OCI-M2 (cell line): ENCODE measurements at regions not wholly inside any gene's neighbourhood (a gene's known extent, or its start where the extent isn't known, plus 50 kb on each side); places are given as distances from the start of the nearest gene placed in this dataset.
A peak's percentile ranks its signal among the peaks of the same experiment; 100 is the strongest.
"Not testable (repeated sequence)": the region's sequence is repeated elsewhere in the genome, so short reads cannot be mapped to it uniquely, and the experiment has no call there.

Source experiments
- DNase-seq: peaks from one replicate; lab custom pipeline; 2025; ENCODE audit not compliant: unreplicated experiment; lab: John Stamatoyannopoulos, UW

DNA sequence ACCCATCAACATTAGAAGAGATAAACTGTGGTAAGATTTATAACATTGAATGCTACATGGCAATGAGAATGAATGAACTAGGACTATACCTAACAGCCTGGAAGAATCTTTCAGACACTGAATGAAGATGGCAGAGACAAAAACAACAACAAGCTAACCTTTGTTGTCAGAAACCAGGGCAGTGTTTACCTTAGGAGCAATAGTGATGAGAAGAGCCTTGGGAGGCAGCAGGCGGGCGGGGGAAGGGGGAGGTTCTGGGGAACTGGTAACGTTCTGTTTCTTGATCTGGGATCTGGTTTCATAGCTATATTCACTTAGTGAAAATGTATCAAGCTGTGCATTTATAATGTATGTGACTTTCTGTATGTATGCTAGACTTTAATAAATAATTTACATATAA lies 139.0 kb upstream of the TNRC6C start:
- no peak for DNase-seq

DNA sequence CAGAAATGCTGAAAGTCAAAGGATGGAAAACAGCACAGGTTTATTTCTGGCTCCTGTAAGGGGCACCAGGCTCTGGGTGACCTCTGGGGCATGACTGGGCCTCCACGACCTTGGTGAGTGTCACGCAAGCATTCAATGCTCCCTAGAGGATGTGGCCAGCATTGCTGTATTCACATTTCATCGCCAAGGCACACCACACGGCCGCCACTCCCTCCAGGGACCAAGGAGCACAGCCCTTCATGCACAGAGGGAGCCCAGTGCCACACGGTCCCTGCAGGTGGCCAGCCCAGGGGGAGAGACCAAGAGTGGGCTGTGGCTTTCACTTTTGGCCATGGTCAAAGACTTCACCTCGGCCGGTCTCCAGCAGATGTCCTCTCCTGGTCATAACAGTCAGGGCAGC lies 137.4 kb upstream of the TNRC6C start:
- DNase-seq = no peak

- DNase-seq = no peak
Observed at GRCh38 chr17:77822302-77823030, 136.0 kb upstream of the TNRC6C start.

GRCh38 chr17:77824102-77824779 lies 134.3 kb upstream of the TNRC6C start:
- no peak for DNase-seq

GRCh38 chr17:77824780-77825280 lies 133.7 kb upstream of the TNRC6C start:
- DNase-seq = no peak

DNA sequence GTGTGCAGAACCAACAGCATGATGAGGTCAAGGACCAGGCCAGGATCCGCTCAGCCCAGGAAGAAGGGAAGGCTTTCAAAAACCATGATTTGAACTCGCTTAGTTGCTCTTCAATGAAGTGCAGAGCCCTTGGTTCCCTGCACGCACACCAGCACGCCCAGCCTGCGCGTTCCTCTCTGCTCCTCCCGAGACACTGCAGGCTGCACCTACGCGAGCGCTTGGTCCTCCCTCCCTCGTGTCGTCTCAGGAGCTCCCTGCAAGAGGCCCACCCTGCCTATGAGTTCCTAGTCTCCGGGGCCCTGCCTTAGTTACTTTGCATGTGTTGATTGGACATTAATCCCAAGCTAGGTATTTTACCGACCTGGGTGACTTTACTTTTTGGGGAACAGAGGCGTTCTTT lies 132.9 kb upstream of the TNRC6C start:
- no peak for DNase-seq

GRCh38 chr17:77826132-77826873 lies 132.2 kb upstream of the TNRC6C start:
- no peak for DNase-seq

GRCh38 chr17:77827039-77827438 lies 131.5 kb upstream of the TNRC6C start:
- no peak for DNase-seq

DNA sequence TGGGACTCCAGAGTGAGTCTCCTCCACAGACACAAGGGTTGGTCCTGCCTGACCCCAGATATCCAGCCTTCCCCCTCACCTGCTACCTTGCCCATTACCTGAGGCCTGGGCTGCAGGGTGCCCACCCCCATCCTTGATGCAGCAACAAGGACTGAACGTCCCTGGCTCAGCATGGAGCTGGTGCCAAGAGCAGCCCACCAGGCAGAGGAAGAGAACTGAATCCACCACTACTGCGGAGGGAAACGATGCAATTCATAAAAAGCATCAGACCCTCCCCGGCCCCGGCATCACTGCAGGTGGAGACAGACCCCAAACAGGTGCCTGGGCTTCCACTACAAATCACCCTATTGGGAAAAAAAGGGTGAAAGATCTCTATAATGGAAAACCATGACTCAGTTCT lies 131.0 kb upstream of the TNRC6C start:
- DNase-seq = no peak

DNA sequence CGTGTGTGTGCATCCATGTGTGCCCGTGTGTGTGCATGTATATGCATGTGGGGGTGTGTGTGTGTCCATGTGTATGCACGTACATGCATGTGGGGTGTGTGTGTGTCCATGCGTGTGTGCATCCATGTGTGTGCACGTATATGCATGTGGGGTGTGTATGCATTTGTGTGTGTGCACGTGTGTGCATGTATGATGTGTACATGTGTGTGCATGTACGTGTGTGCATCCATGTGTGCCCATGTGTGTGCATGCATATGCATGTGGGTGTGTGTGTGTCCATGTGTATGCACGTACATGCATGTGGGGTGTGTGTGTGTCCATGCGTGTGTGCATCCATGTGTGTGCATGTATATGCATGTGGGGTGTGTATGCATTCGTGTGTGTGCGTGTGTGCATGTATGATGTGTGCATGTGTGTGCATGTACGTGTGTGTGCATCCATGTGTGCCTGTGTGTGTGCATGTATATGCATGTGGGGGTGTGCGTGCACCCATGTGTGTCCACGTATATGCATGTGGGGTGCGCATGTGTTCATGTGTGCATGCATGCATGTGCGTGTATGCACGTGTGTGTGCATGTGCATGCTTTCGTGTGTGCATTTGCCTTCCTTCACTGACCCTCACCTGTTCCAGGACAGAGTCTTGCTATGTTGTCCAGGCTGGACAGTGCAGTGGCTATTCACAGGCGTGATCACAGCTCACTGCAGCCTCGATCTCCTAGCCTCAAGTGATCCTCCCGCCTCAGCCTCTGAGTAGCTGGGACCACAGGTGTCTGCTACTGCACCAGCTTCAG lies 129.6 kb upstream of the TNRC6C start:
- no peak for DNase-seq

DNA sequence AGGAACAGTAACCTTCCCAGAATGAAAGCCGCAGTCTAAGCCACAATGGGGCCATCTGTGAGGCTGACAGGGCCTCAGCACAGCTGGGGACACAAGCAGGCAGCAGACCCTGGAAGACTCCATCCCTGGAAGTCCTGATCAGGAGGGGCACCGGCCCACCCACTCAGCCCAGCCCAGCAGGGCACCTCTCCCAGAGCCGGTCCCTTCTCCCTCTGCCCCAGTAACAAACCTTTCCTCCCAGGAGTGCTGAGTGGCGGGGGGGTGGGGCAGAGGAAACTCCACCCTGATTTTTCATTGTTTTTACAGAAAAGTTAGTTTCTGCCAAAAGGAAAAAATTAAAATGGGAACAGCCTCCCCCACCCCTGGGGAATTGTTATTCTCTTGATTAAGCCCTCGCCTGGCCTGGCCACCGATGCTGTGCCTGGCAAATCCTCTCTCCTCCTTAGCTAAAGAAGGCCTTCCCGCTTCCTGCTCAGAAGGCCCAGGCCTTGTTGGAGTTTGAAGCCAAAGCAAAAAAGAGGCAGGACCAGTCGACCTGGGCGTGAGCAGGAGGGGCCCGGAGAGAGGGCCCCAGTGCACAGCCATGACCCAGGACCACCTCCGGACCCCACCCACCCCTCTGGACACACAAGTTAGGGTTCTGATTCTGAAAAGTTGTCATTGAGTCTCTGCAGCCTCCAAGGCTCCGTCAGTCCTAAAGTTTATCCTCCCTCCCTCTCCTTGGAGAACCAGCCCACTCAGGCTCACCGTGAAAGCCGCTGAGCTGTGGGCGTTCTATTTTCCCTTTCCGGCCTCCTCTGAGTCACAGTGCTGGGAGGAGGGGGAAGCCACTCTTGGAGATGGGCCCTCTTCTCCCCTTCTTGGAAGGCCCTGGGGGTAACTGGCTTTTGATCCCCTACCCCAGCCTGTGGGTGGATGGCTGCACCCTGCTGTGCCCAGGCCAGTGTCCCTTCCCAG lies 128.4 kb upstream of the TNRC6C start:
- DNase-seq = no peak

DNA sequence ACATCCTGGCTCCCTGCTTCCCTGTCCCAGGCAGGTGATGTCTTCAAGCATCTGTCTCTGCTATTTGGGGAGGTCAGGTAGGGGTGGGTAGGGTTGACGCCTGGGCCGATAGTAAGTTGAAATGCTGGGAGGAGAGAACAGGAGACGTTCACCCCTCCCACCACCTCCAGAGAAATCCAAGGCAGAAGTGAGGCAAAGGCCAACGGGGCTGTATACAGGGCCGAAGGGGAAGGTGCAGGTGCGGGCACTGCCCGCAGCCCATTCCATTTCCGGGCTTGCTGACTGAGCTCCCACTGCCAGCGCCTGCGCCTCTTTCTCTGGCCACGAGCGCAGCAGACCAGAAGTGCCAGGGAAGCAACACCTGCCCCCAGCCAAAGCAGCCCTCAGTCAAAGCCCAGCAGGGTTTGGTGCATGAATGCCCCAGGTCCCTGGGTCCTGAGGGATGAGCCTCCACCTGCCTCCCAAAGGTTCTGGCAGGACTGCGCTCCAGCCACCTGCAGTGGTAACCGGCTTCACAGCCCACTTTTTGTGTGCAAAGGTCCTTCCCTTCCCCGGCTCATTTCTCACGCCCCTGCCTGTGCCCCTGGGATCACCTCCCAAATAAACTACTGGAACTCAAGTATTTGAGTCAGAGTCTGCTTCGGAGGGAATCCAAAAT lies 127.6 kb upstream of the TNRC6C start:
- no peak for DNase-seq

GRCh38 chr17:77831474-77832179 lies 126.9 kb upstream of the TNRC6C start:
- no peak for DNase-seq

GRCh38 chr17:77832180-77832560 lies 126.3 kb upstream of the TNRC6C start:
- DNase-seq = no peak

DNA sequence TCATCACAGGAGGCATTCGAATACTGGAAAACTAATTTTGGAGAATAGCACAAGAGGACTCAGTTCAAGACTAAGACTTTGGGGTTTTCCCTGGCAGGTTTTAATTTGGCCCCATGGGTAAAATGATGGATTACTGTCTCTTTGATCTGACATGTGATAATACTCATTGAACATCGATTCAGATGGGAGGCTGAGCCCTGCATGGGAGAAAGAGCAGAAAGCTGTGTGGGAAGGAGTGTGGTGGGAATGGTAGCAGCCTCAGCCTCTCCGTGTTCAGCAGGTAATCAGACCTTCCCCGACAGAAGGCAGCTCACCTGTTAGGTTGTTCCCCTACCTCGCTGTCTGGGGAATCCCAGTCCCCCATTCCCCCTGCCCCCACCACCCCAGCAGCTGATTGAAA lies 124.7 kb upstream of the TNRC6C start:
- no peak for DNase-seq

DNA sequence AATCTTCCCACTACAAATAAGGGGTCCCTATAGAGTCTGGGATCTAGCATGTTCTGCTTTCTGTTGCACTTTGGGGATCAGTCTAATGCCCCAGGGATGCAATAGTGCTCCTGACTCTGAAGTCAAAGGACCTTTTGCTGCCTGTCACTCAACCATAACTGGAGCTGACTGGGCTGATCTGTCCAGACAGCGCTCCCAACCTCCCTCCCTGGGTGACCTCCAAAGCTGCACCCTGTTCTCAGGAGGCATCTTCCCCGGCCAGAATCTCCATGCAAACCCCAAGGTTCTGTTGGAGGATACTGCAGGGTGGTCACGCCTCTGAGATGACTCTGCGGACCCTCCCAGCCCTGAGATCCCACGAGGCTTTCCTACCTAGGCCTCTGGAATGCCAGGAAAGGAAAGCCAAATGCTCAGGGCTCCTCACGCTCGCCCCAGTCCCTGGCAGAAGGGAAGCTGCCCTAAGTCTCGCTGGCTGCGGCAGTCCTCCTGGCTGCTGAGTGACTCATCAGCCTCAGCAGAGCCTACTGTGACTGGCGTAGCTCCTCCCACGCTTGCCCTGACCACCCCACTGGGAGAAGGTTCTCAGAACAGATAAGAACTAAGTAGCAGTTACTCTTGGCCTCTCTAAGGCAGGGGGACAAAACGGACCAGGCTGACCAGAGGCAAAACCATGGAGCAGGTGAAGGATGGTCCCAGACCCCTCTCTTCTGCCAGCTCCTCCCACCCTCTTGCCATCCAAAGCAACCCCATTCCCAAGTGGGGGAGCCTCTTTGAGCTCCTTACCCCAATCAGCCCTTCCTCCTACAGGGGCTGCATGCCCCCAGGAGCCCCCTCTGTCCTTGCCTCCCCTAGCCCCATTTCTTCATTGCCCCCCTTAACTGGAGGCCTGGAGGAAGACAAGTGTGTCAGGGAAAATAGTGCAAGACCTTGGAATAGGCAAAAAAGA lies 124.1 kb upstream of the TNRC6C start:
- DNase-seq = peak; percentile 9

DNA sequence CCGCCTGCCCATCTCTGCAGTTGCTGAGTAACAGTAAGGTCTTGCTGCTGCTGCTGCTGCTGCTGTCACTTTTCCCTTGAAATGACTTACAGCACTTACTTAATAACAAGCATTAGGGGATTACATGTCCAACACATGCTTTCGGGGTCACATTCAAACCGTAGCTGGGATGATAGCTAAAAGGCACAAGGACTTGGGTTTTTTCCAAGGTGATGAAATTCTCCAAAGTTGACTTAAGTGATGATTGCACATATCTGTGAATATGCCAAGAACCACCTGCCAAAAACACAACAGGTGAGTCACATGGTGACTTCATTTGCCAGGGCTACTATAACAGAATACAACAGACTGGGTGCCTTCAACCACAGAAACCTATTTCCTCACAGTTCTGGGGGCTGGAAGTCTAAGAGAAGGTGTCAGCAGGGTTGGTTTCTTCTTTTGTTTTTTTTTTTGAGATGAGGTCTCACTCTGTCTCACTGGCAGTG lies 121.9 kb upstream of the TNRC6C start:
- DNase-seq = no peak

DNA sequence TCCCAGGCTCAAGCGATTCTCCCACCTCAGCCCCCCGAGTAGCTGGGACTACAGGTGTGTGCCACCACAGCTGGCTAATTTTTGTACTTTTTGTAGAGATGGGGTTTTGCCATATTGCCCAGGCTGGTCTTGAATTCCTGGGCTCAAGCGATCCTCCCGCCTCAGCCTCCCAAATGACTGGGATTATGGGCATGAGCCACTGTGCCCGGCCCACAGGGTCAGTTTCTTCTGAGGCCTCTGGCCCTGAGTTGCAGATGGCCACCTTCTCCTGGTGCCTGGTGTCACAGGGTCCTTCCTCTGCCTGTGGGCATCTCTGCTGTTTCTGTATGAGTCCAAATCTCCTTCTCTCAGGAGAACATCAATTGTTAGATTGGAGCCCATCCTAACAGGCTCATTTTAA lies 121.4 kb upstream of the TNRC6C start:
- DNase-seq = not testable (repeated sequence)
